ENCODE measurements at regions not wholly inside any gene's neighbourhood (a gene's known extent, or its start where the extent isn't known, plus 50 kb on each side); places are given as distances from the start of the nearest gene placed in this dataset.

- Histone ChIP-seq H3K27ac (no peak overlapping the region), H3K9me3 (no peaks in the 10 kb centered on the region), H3K27me3 (no peaks in the 10 kb centered on the region), H3K36me3 (no peaks in the 10 kb centered on the region), H3K4me1 (peaks cover 0 to 2% (median 0%) of the 10 kb centered on the region in 4 donors), H3K4me3 (no peak overlapping the region)
- 67 to 75% methylated on average over 7 of the region's 7 CpGs for WGBS, 2 donors
- TF ChIP-seq POLR2AphosphoS5 (IDR thresholded peaks at IDR 0.05) (no peak), CTCF (IDR thresholded peaks at IDR 0.05) (no peak), EP300 (IDR thresholded peaks at IDR 0.05) (no peak), POLR2A (IDR thresholded peaks at IDR 0.05) (no peak)
- DNase-seq: no peak
- intact Hi-C loops (cut with DNase I): no loop called here
Measured at GRCh38 chr5:175230299-175230698, 213.7 kb downstream of the DRD1 start.

GRCh38 chr5:175226506-175226905, 217.5 kb downstream of the DRD1 start:
- no peak overlapping the region for H3K4me3 ChIP-seq
- H3K27me3 ChIP-seq: no peaks in the 10 kb centered on the region
- H3K9me3 ChIP-seq: no peaks in the 10 kb centered on the region
- DNase-seq: no peak
- WGBS, 2 donors: 82 to 89% methylated on average over 1 of the region's 1 CpG
- no peak overlapping the region for H3K27ac ChIP-seq
- no peak for TF ChIP-seq CTCF (IDR thresholded peaks at IDR 0.05)
- TF ChIP-seq POLR2A (IDR thresholded peaks at IDR 0.05): no peak
- no peak for TF ChIP-seq EP300 (IDR thresholded peaks at IDR 0.05)
- TF ChIP-seq POLR2AphosphoS5 (IDR thresholded peaks at IDR 0.05): no peak
- intact Hi-C loops (cut with DNase I): no loop called here
- no peaks in the 10 kb centered on the region for H3K36me3 ChIP-seq
- H3K4me1 ChIP-seq: no peaks in the 10 kb centered on the region

GRCh38 chr5:175223291-175223690, 220.7 kb downstream of the DRD1 start:
- Histone ChIP-seq H3K4me1 (peaks cover 0 to 8% (median 0%) of the 10 kb centered on the region in 4 donors), H3K27ac (no peak overlapping the region), H3K27me3 (no peaks in the 10 kb centered on the region), H3K9me3 (no peaks in the 10 kb centered on the region), H3K4me3 (no peak overlapping the region), H3K36me3 (no peaks in the 10 kb centered on the region)
- WGBS, 2 donors: 55 to 65% methylated on average over 7 of the region's 7 CpGs
- TF ChIP-seq POLR2A (IDR thresholded peaks at IDR 0.05): no peak
- no peak for TF ChIP-seq POLR2AphosphoS5 (IDR thresholded peaks at IDR 0.05)
- TF ChIP-seq CTCF (IDR thresholded peaks at IDR 0.05): no peak
- no peak for TF ChIP-seq EP300 (IDR thresholded peaks at IDR 0.05)
- DNase-seq: no peak
- intact Hi-C loops (cut with DNase I): no loop called here

- no peaks in the 10 kb centered on the region for H3K27me3 ChIP-seq
- DNase-seq: no peak
- H3K4me1 ChIP-seq: peaks cover 0 to 8% (median 0%) of the 10 kb centered on the region in 4 donors
- no peak overlapping the region for H3K27ac ChIP-seq
- H3K36me3 ChIP-seq: no peaks in the 10 kb centered on the region
- H3K9me3 ChIP-seq: no peaks in the 10 kb centered on the region
- intact Hi-C loops (cut with DNase I): no loop called here
- TF ChIP-seq EP300 (IDR thresholded peaks at IDR 0.05) (no peak), POLR2A (IDR thresholded peaks at IDR 0.05) (no peak), CTCF (IDR thresholded peaks at IDR 0.05) (no peak), POLR2AphosphoS5 (IDR thresholded peaks at IDR 0.05) (no peak)
- WGBS, 2 donors: 82% methylated on average over 2 of the region's 2 CpGs
- no peak overlapping the region for H3K4me3 ChIP-seq
Measured at GRCh38 chr5:175222621-175223020, 221.4 kb downstream of the DRD1 start.

GRCh38 chr5:175220549-175220948, 223.4 kb downstream of the DRD1 start:
- 69 to 77% methylated on average over 1 of the region's 1 CpG for whole genome bisulfite sequencing, 2 donors
- peaks cover 0 to 8% (median 0%) of the 10 kb centered on the region in 4 donors for H3K4me1 ChIP-seq
- no peaks in the 10 kb centered on the region for H3K9me3 ChIP-seq
- no peak overlapping the region for H3K27ac ChIP-seq
- no peak overlapping the region for H3K4me3 ChIP-seq
- no peaks in the 10 kb centered on the region for H3K36me3 ChIP-seq
- no peak for DNase-seq
- peaks cover 0 to 3% (median 0%) of the 10 kb centered on the region in 3 donors for H3K27me3 ChIP-seq
- intact Hi-C loops (cut with DNase I): no loop called here
- TF ChIP-seq EP300 (IDR thresholded peaks at IDR 0.05) (no peak), POLR2AphosphoS5 (IDR thresholded peaks at IDR 0.05) (no peak), CTCF (IDR thresholded peaks at IDR 0.05) (no peak), POLR2A (IDR thresholded peaks at IDR 0.05) (no peak)

Data from sigmoid colon (tissue), 6 donors.